GM20000 (cell line): ENCODE measurements at regions not wholly inside any gene's neighbourhood (a gene's known extent, or its start where the extent isn't known, plus 50 kb on each side); places are given as distances from the start of the nearest gene placed in this dataset.

Experiments used
- DNase-seq: peaks from one replicate; pipeline ENCODE4 v3.0.0; 2012; ENCODE audit warnings: low spot score
- TF ChIP-seq, protein P1 (sequence below): IDR thresholded peaks from 2 replicates; pipeline ENCODE4 v1.5.1; 2012; ENCODE audit warnings: mild to moderate bottlenecking, control low read depth; ENCODE audit errors: extremely low read depth, missing control alignments

DNA sequence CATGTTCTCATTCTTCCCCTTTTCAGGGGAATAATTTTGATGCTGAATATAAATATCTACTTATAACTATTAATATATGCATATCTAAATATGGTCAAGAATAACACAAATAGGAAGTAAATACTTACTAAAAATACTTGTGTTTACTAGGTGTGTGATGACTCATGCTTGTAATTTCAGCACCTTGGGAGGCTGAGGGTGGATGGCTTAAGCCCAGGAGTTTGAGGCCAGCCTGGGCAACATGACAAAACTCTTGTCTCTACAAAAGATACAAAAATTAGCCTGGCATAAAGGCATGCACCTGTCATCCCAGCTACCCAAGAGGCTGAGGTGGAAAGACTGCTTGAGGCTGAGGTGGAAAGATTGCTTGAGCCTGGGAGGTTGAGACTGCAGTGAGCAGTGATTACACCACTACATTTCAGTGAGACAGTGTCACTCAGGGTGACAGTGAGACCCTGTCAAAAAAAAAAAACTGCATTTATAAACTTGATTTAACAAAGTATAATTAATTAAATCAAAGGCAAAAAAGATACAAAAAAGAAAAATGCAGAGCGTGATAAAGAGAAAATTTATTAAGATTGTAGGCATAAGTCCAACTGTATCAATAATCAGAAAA lies 703.1 kb upstream of the VRK2 start:
- TF ChIP-seq, protein P1, sequence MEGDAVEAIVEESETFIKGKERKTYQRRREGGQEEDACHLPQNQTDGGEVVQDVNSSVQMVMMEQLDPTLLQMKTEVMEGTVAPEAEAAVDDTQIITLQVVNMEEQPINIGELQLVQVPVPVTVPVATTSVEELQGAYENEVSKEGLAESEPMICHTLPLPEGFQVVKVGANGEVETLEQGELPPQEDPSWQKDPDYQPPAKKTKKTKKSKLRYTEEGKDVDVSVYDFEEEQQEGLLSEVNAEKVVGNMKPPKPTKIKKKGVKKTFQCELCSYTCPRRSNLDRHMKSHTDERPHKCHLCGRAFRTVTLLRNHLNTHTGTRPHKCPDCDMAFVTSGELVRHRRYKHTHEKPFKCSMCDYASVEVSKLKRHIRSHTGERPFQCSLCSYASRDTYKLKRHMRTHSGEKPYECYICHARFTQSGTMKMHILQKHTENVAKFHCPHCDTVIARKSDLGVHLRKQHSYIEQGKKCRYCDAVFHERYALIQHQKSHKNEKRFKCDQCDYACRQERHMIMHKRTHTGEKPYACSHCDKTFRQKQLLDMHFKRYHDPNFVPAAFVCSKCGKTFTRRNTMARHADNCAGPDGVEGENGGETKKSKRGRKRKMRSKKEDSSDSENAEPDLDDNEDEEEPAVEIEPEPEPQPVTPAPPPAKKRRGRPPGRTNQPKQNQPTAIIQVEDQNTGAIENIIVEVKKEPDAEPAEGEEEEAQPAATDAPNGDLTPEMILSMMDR, result no peak
- DNase-seq, result no peak

DNA sequence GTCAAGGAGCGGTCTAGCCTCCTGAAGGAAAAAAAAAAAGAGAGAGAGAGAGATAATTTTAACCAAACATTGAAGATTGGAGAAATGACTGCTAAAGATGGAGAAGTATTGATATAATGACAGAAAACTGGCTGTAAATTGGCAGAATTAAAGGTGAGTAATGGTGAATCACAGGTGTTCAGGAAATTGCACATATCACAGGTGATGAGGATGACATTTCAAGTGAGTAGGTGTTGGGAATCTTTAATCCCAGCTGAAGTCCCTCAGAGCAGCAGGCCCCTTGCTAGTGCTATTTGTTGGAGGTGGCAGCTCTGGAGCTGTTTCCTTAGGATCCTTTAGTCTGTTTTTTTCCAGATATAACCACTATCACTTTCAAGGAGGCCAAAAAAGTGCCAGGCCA lies 678.4 kb upstream of the VRK2 start:
- DNase-seq, result no peak
- TF ChIP-seq, protein P1, result no peak

GRCh38 chr2:57370882-57371585 lies 675.6 kb upstream of the VRK2 start:
- TF ChIP-seq, protein P1, result no peak

DNA sequence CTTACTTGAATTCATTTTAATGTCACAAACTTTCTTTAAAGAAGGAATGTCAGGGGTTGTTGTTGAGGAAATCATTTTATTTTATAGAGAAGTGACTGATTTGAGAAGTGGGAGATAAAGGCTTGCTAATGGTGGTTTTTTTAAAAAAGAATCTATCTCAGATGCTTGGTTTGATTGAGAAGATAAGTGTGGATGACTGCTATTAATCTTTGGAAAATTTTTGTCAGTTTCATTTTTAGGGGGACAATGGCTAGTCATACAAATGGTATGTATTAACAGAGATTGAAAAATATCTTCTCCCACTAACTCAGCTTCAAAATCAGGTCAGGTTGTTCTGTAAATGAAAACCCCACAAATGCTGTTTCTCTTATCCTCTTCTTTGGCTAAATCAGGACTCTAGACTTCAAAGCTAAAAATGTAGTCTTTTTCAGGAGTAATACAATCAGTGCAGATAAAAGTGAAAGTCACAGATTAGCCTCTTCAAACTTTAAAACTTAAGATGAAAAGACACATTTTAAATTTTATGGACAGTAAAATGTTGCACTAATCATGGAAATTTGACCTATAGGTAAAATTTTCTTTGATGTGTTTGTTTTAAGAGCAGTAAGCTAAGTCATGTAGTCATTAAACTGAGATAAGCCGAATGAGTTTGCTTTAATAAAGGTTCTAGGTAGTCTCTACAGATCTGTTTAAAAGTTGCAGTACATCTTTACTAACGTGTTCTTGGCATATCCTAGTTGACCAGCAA lies 674.2 kb upstream of the VRK2 start:
- TF ChIP-seq, protein P1, result no peak
- no peak for DNase-seq

More at GRCh38 chr2:57370882-57371585, 675.6 kb upstream of the VRK2 start:
- DNase-seq, result no peak

DNA sequence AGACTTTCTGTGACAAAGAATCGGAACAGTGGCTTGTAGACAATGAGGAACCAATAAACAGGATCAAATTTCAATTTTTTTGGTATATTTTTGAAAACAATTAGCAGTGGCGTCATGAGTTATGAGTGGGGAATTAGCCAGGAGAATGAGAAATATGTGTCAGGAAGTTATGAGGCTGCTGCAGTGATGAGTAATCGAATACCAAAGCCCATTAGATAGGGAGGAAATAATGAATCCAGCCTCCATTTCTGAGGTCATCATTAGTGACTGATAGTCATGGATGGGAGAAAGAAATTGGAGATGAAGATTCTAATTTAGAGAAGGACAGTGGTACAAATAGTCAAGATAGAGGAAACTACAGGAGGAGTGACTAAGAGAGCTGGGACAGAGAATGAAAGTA lies 673.1 kb upstream of the VRK2 start:
- DNase-seq, result no peak
- TF ChIP-seq, protein P1, result no peak

DNA sequence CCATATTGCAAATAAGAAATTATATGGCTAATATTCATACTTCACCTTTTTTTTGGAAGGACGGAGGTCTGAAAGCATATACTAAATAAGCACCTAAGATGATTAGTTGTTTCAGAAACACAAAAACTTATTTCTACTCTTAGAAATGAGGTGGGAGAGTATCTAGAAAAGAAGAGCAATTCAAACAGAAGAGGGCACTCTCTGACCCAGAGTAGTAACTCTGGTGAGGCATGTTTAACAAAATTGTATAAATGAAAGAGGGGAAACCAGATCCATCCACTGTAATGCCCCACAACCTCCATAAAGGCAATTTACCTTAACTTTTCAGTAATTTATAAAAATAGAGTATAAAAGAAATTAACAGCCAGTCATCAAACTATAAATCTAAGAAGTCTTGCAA lies 669.6 kb upstream of the VRK2 start:
- TF ChIP-seq, protein P1, result peak; percentile 2
- DNase-seq, result no peak

GRCh38 chr2:57386305-57386704 lies 660.3 kb upstream of the VRK2 start:
- TF ChIP-seq, protein P1, result no peak
- no peak for DNase-seq
